Fibroblast of the conjunctiva (primary cell): ENCODE measurements at regions not wholly inside any gene's neighbourhood (a gene's known extent, or its start where the extent isn't known, plus 50 kb on each side); places are given as distances from the start of the nearest gene placed in this dataset.
"Not testable (repeated sequence)": the region's sequence is repeated elsewhere in the genome, so short reads cannot be mapped to it uniquely, and the experiment has no call there.

Experiments
- DNase-seq: peaks from one replicate; pipeline ENCODE4 v3.0.0-alpha.2; 2010; ENCODE audit warnings: low read depth

- no peak for DNase-seq
These were observed 73.3 kb upstream of the WASF3 start for GRCh38 chr13:26484196-26484595.

DNA sequence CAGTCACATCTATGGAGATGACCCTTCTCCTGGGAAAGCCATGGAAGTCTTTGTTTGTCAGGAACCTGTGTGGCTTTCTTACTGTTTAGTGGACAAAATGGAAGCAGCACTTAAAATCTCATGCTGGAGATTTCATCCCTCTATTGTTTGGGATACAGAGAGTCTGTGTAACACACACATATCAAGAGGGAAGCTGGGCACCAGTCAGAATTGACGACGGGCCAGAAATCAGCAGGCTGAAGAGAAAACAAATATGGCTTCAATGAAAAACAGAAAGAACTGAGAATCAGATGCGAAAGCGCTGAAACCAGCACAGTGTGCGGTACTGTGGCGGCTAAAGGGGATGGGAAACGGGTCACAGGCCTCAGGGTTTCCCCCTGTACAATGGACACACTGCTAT lies 72.2 kb upstream of the WASF3 start:
- DNase-seq, result no peak

DNA sequence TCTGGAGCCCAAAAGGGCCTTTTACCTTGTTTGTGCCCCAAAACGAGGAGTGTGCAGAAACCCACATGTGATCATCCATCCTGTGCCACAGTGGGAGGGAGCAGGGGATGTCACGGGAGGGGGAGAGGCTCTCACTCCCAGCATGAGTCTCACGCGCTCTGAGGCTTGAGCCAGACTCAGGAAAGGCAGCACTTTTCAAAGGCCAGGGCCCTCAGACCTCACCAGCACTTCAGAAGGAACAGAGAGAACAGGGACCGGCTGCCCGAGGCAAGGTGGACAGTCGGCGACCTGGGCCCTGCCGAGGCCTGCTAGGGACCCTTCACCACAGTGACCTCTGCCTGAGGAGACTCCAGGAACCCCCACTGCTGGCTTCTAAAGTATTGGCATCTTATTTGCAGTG lies 71.7 kb upstream of the WASF3 start:
- no peak for DNase-seq

DNA sequence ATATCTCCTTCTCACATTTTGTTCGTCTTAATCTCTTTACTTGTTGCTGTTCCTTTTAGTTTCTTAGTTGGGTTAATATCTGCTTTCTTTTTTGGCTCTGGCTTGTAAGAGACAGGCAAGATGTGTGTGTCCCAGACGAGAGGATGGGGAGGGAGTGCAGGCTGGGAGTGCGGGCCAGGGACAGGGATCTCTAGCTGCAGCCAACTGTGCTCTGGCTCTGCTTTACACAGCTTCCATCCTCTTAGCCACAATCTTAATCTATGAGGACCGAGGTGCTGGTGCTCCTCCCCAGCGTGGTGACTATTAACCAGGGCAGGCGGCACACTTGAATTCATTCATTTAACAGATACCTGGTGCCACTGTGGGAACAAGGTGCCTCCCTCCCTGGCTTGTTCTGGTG lies 70.9 kb upstream of the WASF3 start:
- no peak for DNase-seq

DNA sequence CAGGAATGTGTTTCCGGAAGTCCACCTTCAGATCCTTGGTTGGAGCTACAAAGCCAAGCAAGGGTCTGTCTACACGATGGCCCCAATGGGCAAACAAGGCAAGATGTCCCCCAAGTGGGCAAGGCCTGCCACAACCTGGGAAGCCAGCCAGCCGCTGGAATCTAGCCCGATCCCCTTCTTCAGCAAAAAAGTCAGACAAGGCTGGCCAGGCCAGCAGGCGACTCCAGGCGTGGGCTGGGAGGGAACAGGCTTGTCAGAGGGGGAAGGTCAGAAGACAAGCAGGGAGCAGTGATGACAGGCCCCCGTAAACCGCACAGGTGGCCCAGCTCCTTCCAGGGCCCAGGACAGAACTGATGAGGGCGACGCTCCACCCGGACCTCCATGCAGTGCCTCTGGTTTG lies 69.7 kb upstream of the WASF3 start:
- DNase-seq, result no peak

DNA sequence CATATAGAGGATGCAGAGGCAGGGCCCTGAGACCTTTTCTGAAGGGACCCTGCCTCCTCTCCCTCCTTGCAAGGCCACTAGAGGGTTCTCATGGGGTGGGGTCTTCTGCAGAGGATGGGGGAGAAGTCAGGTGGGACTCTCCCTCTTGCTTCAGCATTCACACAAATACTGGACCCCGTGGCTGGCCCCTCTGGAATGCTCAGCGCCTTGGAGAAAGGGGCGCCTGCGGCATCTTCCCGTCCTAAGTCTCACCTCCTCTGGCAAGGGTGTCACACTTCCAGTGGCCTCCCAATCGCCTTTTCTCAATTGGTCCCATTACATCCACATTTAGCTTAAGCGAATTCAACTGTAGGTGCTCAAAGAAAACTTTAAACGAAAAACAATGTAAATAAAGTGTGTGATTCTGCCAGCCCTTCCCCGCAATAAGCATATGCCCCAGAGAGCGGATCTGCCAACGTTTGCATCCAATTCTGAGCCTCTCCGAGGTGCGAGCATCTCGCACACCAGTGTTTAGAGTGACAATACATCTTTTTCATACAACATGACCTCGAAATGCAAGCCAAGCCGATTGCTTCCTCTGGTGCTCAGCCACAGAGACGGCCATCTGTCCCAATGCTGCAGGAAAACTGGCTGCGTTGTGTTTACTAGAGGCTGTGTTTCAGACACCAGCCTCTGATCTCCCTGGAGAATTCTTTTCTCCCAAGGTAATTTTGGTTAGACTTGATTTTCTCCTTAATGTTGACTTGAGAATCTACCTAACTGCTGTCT lies 69.1 kb upstream of the WASF3 start:
- DNase-seq, result no peak

GRCh38 chr13:26492301-26492700 lies 65.2 kb upstream of the WASF3 start:
- DNase-seq, result not testable (repeated sequence)

GRCh38 chr13:26494571-26495195 lies 62.8 kb upstream of the WASF3 start:
- no peak for DNase-seq

DNA sequence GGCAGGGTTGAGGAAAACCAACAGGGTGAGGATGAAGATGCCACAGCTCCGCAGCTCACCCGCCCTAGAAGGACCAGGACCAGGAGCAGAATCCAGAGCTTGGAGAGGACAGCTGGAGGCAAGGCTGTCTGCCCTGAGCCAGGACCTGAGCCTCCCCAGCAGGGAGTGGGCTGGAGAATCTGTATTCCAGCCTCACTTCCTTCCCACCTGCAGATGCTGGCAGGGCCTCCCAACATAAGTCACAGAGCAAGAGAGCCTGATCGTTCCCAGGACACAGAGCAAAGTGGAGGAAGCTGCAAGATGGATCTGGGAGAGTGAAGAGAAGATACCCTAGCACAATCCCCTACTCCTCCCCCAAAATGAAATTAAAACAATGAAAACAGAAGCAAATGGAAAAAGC lies 61.7 kb upstream of the WASF3 start:
- no peak for DNase-seq

DNA sequence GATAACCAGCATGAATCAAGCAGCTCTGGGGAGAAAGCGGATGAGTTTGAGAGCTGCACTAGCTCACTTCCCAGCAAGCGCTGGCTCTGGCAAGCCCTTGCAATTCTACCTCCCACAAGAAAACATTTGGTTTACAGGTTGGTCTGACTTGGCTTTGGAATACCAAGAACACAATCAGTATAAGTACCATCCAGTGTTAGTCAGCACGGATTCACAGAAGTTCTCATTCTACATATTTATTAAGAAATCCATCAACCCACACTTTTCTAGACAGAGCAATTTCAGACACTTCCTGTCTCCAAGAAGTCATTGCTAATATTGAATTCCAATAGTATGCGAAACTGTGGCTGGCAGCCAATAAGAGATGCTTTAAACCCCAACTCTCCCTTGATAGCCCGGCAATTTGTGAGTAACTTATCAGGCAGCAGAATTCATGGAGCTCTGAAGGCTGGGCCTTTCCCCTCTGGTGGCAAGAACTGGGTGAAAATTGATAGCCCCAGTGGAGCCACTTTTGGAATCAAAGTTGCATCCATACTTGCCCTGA lies 59.4 kb upstream of the WASF3 start:
- peak; percentile 52 for DNase-seq

GRCh38 chr13:26498656-26499601 lies 58.6 kb upstream of the WASF3 start:
- DNase-seq, result no peak

DNA sequence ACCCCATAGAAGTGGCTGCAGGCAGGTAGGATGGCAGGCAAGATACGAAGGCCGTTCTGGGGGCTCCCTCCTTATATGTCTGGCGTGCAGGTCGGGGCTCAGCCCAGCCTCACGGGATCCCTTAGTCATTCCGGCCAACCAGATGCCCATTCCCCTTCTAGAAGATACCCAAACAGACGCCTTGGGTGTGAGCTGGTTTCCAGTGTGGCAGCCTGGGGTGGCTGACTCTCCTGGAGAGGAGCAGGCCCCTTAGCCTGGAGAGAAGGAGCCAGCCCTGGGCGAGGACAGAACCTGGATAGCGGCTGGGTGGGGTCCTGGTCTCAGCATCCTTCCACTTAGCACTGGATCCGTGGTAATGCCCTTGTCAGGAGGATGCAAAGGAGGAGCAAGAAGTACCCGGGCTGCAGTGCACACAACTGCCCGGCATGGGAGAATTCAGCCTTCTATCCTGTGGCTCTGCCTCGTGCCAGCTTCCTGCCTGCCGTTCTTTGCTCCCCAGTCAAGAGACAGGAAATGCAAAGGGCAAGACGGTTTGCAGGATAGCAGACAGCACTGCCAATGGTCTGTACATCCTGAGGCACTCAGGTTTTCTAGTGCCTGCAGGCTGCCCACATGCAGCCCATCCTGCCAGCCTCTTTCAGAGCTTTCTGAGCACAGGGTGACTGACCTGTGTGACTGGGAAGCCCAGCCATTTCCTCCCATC lies 56.7 kb upstream of the WASF3 start:
- DNase-seq, result no peak

DNA sequence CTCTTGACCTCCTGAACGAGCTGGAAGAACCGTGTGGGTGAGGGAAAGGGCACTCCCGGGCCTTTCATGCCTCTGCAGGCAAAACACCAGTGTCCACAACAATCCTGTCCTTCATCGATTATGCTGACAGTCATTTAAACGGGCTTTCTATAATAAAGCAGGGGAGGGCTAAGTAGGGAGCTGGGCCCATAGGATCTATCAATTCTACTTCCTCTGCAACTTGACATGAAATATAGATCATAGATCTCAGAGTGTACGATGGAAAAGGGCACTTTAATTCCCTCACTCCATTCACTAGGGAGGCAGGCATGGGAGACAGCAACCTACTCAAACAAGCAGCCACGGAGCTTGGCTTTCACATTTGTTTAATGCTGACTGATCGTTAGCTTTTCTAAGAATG lies 55.8 kb upstream of the WASF3 start:
- DNase-seq, result no peak

DNA sequence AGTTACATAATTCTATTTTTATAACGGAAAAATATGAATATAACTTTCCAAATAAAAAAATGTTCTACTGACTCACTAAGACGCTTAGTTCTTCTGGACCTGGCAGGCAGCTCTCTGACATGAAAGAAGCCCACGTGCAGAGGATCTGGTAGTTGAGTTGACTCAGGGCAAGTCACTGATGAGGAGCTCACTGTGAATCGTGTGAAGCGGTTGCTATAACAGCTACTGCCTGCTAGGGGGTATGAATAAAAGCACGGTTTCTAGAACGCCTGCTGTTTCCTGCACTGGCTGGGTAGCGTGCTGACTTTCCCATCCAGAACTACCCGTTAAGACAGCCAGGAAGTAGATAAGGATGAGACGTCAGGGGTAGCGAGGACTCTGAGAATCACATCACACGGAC lies 54.7 kb upstream of the WASF3 start:
- DNase-seq, result peak; percentile 35

GRCh38 chr13:26503826-26504594 lies 53.5 kb upstream of the WASF3 start:
- no peak for DNase-seq
